PFSK-1 (cell line): ENCODE measurements at regions not wholly inside any gene's neighbourhood (a gene's known extent, or its start where the extent isn't known, plus 50 kb on each side); places are given as distances from the start of the nearest gene placed in this dataset.

Experiments
- FOXP2 ChIP-seq: optimal IDR thresholded peaks from 2 replicates; pipeline ENCODE3; 2011; ENCODE audit warnings: borderline replicate concordance, control low read depth, inconsistent platforms; ENCODE audit not compliant: insufficient read depth; ENCODE audit errors: extremely low read length, extremely low read depth
- POLR2AphosphoS5 ChIP-seq: IDR thresholded peaks from 2 replicates; pipeline ENCODE4 v1.6.1; 2012; ENCODE audit warnings: low read depth, mild to moderate bottlenecking, control low read depth, low read length, moderate library complexity
- REST ChIP-seq, 2 experiments: IDR thresholded peaks; 2 replicates each; pipeline versions ENCODE4 v1.6.1 to v1.8.0; 2011 to 2012; ENCODE audit warnings: low read depth in 2 of 2, low read length in 2 of 2, control low read depth in 1 of 2, inconsistent platforms in 1 of 2, mild to moderate bottlenecking in 1 of 2, moderate library complexity in 1 of 2; ENCODE audit not compliant: insufficient read depth in 1 of 2
- SIN3A ChIP-seq: IDR thresholded peaks from 2 replicates; pipeline ENCODE4 v1.6.1; 2012; ENCODE audit warnings: mild to moderate bottlenecking, low read length, moderate library complexity, borderline replicate concordance; ENCODE audit not compliant: insufficient read depth
- TAF1 ChIP-seq: IDR thresholded peaks from 2 replicates; pipeline ENCODE4 v1.6.1; 2012; ENCODE audit warnings: low read length, control low read depth, borderline replicate concordance; ENCODE audit not compliant: insufficient read depth

- TF ChIP-seq REST (IDR thresholded peaks at IDR 0.05; ENCODE audit: insufficient read depth in 1 of 2, low read depth in 2 of 2, low read length in 2 of 2): no peak
- no peak for TF ChIP-seq FOXP2
Measured at GRCh38 chr7:16345979-16346958, 75.1 kb downstream of the CRPPA start.

- TF ChIP-seq TAF1 (no peak), POLR2AphosphoS5 (no peak), REST (IDR thresholded peaks at IDR 0.05; ENCODE audit: insufficient read depth in 1 of 2, low read depth in 2 of 2, low read length in 2 of 2) (no peak), SIN3A (no peak), FOXP2 (no peak)
Measured at GRCh38 chr7:16344927-16345326, 76.4 kb downstream of the CRPPA start.

GRCh38 chr7:16343612-16344011 is 77.7 kb downstream of the CRPPA start:
- TF ChIP-seq REST (IDR thresholded peaks at IDR 0.05; ENCODE audit: insufficient read depth in 1 of 2, low read depth in 2 of 2, low read length in 2 of 2) (no peak), FOXP2 (no peak), SIN3A (no peak), POLR2AphosphoS5 (no peak), TAF1 (no peak)

GRCh38 chr7:16338065-16338464 is 83.3 kb downstream of the CRPPA start:
- TF ChIP-seq FOXP2 (no peak), POLR2AphosphoS5 (no peak), TAF1 (no peak), REST (IDR thresholded peaks at IDR 0.05; ENCODE audit: insufficient read depth in 1 of 2, low read depth in 2 of 2, low read length in 2 of 2) (no peak), SIN3A (no peak)

GRCh38 chr7:16326106-16326505 is 95.2 kb downstream of the CRPPA start:
- TF ChIP-seq SIN3A (no peak), REST (IDR thresholded peaks at IDR 0.05; ENCODE audit: insufficient read depth in 1 of 2, low read depth in 2 of 2, low read length in 2 of 2) (no peak), POLR2AphosphoS5 (no peak), TAF1 (no peak), FOXP2 (no peak)
